GM18858 (cell line): ENCODE measurements at regions not wholly inside any gene's neighbourhood (a gene's known extent, or its start where the extent isn't known, plus 50 kb on each side); places are given as distances from the start of the nearest gene placed in this dataset.
"Not testable (repeated sequence)": the region's sequence is repeated elsewhere in the genome, so short reads cannot be mapped to it uniquely, and the experiment has no call there.

Experiments
- ATAC-seq: cut with Tn5 transposase; IDR thresholded peaks from one replicate; pipeline ENCODE4 v1.9.1; 2021; ENCODE audit not compliant: unreplicated experiment

- ATAC-seq = no peak
These were observed 121.6 kb upstream of the LIFR start for GRCh38 chr5:38678076-38678475.

GRCh38 chr5:38678697-38679096 lies 122.3 kb upstream of the LIFR start:
- not testable (repeated sequence) for ATAC-seq

DNA sequence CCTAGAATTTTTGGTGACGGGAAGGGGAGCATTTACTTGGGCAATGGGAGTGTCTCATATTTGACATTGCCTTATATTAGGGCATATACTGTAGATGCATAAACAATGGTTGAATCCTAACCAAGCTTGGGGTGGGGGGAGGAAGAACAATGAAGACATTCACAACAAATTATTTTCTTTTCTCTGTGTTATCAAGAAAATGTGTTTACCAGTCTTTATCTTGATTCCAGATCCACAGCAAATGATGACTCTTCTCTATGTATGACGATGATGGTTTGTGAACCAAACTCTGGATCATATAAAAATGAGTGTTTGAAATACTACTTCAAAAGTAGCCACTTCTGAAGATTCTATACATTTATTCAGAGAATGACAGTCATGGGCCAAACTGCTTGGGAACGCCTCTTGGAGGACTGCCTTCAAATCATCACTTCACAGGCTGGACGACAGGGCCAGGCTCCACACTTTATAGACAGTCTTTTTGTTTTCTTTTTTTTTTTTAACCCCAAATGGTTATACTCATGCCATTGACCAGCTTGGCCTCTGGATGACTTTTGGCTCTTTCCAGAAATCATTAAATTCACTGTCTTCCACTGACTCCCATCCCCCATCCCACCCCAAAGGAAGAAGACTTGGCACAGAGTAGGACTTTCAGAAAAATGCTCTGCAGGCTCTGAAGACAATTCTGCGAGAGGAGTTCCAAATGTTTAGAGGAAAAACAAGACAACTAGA lies 123.8 kb upstream of the LIFR start:
- no peak for ATAC-seq

DNA sequence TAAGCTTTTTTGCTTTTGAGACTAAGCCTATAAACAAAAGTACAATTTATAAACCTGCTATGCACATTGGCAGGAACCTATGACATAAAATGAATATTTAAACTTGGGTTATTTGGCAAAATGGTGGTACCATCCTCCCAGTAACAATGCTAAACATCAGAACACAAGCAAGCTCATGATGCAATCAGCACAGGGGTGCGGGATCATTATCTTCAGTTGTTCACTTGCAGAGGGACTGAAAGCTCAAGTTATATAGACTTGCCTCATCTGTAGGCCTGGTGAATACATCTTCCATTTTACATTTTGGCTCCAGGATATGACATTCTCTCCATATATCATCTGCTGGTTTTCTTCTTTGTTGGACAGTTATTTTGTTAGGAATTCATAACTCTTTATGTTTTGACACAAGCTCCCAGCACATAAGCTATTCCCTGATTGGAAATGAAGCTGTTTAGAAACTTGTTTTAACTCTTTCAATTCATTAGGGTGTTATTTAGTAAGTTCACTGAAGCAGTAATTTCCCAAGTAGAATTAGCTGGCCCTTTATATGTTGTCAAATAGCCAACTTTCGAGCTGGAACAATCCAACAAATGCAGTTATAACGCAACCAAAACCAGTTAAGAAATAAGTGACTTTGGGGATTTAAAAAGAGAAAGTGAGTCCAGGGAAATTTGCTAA lies 124.7 kb upstream of the LIFR start:
- ATAC-seq = no peak

DNA sequence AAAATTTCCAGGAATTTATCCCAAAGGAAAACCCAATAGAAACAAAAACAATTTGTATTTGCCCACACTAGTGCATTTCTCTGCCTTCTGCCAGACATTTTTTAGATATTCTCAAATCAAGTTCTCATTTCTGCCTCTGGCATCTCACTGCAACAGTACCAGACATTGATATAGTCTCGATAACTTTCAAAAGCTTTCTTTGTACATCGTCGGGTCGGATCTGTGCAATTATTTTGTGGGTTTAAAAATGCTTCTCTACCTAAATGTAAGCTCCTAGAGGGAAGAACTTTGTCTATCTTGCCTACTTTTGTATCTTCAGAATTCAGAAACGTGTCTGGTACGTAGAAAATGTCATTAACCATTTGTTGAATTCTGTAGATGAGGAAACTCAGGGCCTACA lies 125.5 kb upstream of the LIFR start:
- ATAC-seq = no peak

DNA sequence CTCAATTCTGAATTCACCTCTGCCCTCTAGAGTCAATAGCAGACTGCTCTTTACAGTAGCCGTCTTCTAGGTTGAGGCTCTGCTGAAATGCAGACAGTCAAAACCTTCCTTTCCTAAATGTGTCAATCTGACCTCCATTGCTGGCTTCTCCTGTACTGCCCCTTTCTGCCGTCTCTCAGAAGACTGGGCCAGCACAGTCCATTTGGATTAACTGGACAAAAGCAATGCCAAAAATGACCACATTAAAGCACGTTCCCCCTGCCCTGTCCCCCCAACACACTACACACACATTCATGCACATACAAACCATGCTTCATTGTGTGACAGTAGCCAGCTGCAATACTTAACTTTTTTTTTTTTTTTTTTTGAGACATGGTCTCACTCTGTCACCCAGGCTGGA lies 130.2 kb upstream of the LIFR start:
- no peak for ATAC-seq

DNA sequence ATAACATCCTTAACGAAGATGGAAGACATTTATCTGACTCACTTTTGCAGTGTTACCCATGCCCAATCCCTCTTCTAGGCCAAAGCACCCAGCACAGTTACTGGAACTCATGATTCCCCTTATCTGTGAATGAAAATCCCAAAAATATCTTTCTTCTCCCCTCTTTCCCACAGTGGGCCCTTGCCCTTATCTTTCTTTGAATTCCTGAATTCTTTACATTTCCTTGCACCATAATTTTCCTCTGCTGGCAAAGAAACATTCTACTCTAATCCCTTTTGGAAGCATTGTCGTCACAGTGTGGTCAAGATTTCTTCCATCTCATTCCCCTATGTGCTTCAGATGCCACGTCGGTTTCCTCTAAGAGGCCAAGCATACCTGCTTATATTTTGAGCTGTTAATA lies 135.9 kb upstream of the LIFR start:
- ATAC-seq = no peak

DNA sequence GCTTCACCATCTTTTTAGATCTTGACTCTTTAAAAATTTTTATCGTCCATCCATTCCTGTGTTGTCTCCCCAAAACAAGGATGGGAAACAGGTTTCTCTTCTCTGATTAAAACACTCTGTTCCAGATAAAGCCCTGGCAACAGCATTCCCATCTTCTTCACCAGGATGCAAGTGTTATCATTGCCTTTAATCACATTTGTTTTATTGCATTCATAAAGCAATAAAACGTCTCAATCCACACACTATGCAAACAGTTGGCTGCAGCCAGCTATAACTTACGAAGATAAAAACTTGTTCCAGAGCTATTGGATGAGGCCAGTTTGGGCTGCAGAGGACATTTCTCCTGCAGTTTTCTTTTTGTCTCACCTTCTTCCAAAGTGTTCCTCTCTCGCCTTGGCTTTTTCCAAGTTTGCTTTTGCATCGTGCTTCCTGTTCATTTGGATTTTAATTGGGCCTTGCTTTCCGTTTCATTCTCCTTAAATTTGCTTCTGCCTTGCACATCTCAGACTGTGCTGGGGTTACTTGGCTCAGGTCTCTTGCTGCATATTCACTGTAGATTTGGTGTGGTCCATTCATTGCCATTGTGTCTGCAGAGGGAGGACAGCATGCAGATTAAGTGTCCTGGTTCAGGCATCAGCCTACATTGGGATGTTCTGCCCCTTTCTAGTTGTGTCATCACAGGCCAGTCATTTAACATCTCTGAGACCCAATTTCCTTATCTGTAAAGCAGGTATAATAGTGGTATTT lies 136.5 kb upstream of the LIFR start:
- ATAC-seq = no peak

DNA sequence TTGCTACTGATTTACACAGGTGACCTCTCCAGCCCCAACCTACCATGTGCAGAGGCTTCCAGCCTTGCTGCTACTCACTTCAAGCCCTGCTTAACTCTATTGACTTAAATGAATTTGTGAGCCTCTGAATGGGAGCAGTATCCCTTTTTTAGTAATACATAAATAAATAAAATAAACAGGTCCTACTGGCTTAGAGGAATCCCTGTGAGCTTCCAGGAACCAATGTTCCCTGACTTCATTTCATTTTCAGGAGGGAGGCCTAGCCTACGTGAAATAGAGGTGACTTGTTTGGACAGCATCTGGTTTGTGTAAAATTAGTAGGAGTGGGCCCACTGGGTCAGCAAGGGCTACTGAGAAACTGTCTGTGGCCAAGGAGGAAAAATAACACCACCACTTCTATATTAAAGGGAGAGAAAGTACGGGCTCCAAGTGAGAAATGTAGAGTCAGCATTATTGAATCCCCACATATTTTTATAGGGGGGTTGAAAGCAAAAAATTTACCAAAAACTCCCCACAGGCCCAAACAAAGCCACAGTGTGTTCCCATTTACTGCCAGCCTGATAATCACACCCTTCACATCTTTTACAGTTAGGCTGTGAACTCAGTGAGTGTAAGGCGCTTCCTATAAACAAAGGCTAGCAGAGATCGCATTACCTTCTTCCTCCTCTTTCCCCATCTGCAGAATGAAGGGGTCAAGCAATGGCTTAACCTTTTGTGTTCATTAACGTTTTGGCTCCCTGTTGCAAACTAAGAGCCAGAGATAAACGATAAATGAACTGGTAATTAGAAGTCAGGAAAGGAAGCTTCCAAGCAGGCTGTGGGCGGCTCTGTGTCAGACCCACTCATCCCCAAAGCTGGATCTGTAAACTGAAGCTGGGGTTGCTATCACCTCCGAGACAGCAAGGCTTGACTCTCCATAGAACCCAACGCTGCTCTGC lies 138.8 kb upstream of the LIFR start:
- no peak for ATAC-seq

- no peak for ATAC-seq
These were observed 140.6 kb upstream of the LIFR start for GRCh38 chr5:38697013-38697412.

DNA sequence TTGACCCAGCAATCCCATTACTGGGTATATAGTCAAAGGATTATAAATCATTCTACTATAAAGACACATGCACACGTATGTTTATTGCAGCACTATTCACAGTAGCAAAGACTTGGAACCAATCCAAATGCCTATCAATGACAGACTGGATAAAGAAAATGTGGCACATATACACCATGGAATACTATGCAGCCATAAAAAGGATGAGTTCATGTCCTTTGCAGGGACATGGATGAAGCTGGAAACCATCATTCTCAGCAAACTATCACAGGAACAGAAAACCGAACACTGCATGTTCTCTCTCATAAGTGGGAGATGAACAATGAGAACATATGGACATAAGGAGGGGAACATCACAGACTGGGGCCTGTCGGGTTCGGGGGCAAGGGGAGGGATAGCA lies 140.3 kb upstream of the OSMR start:
- ATAC-seq = not testable (repeated sequence)

DNA sequence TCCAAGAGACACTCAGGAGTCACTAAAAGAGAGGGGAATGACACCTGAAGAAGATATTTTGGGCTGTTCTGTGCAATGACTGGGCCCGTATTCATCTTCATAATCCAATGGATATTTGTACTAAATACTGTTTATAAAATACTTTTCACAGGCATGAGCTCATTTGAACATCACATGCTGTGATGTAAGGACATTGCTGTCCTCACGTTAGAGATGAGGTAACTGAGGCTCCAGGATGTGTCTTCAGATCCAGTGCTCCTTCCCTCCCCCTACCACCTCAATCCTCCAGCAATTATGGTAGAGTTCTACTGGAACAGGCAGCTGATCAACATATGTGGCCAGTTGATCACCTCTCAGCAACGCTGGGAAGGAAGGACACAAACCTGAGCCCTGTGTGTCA lies 139.4 kb upstream of the OSMR start:
- ATAC-seq = no peak

DNA sequence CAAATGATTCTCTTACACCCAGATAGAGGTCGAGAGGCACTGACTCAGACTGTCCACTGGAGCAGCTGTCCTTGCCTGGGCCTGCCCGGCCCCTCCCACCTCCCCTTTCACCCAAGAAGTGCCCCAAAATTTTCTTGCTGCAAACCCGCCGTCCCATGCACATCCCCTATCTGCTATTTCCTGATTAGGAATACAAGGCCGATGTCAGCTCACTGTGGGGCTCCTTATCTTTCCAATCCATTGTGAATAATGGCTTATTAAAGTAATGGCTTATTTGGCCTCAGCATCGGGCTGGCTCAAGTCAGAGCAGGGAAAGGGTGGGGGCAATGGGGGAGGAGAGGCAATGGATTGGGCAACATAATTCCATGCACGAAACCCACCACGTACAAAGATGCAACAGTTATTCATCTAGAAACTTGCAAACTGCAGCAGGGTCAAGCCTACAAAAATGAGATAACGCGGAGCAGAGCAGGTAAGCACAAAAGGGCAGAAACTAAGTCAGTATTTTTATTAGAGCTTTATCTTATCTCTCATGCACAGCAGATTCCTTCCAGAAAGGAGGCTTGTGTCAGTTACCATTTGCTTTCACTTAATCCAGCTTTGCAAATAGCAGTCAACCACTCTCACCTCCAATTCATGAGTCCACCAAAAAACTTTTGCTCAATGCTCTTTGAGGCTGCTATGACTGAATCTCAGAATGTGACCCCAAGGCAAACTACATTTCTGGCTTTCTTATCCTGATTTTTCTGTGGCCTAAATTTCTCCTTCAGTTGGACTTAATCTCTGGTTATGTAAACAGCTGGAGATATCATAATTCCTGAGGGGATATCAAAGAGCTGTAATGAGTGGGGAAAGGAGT lies 138.2 kb upstream of the OSMR start:
- no peak for ATAC-seq

DNA sequence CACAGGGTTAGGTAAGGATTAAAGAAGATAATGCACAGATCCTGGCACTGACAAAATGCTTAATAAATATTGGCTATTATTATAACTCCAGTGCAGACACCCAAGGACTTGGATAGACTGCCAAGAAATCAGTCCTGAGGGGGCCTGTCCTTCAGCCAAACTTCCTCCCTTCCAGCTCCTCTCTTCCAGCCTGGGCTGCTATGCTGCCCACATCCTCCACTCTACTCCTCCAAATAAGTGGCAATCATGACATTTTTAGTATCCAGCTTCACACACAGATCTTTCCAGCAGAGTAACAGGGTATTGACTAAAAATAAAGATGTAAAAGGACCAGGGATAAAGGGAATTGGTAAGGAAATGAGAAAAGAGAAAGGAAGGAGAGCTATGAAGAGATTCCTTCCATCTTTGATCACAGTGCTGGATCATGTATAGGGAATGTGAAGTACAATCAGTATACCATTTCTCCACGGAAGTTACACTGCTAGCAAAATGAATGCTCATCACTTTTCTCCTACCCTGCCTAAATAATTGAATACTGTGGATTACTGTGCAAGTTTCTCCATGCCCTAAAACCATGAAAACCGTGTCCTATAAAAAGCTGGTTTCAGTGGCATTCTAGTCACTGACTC lies 136.0 kb upstream of the OSMR start:
- ATAC-seq = no peak

DNA sequence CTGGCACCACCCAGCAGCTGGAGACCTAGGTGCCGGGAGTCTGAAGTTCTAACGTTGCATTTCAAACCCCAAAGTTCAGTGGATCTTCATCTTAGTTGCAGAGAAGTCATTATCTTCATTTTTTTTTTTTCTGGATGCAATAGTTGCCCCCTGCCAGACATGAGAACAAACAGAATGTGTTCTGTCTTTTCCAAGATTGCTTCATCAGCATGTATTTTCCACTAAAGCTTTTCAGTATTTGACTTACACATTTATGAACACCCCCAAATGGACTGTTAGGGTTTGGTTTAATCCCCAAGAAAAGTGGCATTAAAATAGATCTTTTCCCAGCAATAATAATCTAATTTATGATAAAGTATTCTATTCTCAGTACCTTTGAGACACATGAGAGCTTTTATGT lies 135.2 kb upstream of the OSMR start:
- ATAC-seq = no peak

DNA sequence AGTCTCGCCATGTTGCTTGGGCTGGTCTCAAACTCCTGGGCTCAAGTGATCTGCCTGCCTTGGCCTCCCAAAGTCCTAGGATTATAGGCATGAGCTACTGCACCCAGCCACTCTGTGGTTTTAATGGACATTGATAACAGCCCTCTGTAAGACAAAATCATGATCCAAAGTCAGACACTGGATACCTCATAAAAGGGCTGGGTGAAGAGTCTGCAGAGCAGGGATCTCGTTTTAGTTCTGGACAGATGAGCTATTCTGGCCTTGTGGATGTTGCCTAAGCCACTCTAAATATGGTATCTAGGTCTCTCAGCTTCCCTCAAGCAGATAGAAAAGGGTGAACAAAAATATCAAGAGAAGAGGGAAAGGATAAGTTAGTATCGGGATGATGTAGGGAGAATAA lies 133.4 kb upstream of the OSMR start:
- ATAC-seq = no peak

- no peak for ATAC-seq
These were observed 131.6 kb upstream of the OSMR start for GRCh38 chr5:38714240-38714639.

DNA sequence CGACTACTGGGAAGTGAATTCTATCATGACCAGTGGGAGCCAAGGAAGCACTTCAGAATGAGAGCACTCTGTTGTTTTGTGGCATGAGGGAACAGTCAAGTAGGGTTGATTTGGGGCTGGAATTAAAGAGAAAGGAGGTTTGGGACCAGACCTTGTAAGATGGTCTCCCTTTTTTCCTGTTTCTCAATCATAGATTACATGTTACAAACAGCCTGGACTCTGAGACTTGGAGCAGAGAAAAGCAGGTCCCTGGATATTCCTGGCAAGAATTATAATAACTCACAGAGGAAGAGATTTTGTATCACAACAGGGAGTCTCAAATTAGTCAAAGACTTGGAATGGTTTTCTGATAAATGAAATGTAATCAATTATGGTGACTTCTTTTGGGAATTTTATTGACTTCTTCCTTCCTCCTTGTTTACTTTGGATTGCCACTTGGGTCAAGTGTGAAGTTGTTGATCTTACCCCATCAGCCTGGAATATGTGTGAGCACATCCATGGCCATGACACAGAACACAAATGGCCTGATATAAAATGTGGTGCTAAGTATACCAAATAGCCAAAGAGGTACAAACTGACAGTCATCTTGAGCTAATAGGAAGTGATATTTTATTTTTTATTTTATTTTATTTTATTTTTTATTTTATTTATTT lies 131.0 kb upstream of the OSMR start:
- no peak for ATAC-seq

DNA sequence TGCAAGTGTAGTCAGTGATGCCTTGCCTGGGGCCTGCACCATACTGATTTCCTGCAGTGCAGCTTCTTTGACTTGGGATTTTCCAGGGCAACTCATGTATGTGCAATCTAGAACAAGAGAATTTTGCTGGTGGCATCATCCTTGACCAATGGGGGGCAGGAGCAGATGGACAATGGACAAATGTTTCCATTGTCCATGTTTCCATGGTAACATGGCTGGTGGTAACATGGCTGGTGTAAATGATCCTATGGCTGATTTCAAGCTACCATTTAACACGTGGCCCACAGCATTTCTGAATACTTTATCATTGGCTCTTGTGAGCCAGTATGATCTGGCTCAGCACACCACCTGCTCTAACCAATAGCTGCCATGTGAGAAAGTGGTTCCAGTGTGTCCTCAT lies 130.1 kb upstream of the OSMR start:
- ATAC-seq = no peak
